Esophagus squamous epithelium (tissue), 5 donors: ENCODE measurements at regions not wholly inside any gene's neighbourhood (a gene's known extent, or its start where the extent isn't known, plus 50 kb on each side); places are given as distances from the start of the nearest gene placed in this dataset.
A peak's percentile ranks its signal among the peaks of the same experiment; 100 is the strongest.

Experiments
- DNase-seq: peaks from one replicate; lab custom pipeline; 2025; lab: John Stamatoyannopoulos, UW
- H3K27ac ChIP-seq, 4 donors: fragments of 200-600 bp; sonication (generic); one replicate each; pipeline ENCODE4 v1.5.1; 2016 to 2019; ENCODE audit warnings: mild to moderate bottlenecking in 1 of 4
- H3K27me3 ChIP-seq, 4 donors: fragments of 200-600 bp; sonication (generic); 1 replicate in 3 of 4; 2 replicates in 1 of 4; pipeline versions ENCODE4 v1.5.1 to v1.6.0; 2017 to 2021; ENCODE audit warnings: antibody characterized with exemption in 1 of 4
- H3K36me3 ChIP-seq, 3 donors: fragments of 200-600 bp; sonication (generic); one replicate each; pipeline ENCODE4 v1.5.1; 2016 to 2019
- H3K4me1 ChIP-seq, 3 donors: fragments of 200-600 bp; sonication (generic); one replicate each; pipeline ENCODE4 v1.5.1; 2017 to 2019
- H3K4me3 ChIP-seq, 4 donors: fragments of 200-600 bp; sonication (generic); 1 replicate in 3 of 4; 2 replicates in 1 of 4; pipeline ENCODE4 v1.5.1; 2016 to 2019; ENCODE audit warnings: mild to moderate bottlenecking in 2 of 4, moderate library complexity in 1 of 4
- H3K9me3 ChIP-seq, 3 donors: fragments of 200-600 bp; sonication (generic); one replicate each; pipeline ENCODE4 v1.5.1; 2016 to 2019
- POLR2A ChIP-seq, 4 donors: fragments of 450-650 bp; IDR thresholded peaks; one replicate each; pipeline ENCODE4 v1.6.1; 2017; ENCODE audit warnings: antibody characterized with exemption in 4 of 4, mild to moderate bottlenecking in 4 of 4, moderate library complexity in 3 of 4
- WGBS, 2 donors: methylation state at CpG; one replicate each; pipeline ENCODE4 v1.1.5; 2018; 5-methylcytosine and 5-hydroxymethylcytosine counted together
- intact Hi-C: fragments of 100-400 bp; cut with DNase I; formaldehyde crosslinking; loops from one replicate; pipeline ENCODE4 v1.15.0; 2022
- TF ChIP-seq, protein P1 (sequence below), 6 experiments: fragments of 450-650 bp in 4 of 6; fragments of 200-600 bp in 2 of 6; sonication (generic) in 2 of 6; IDR thresholded peaks; one replicate each; pipeline ENCODE4 v1.5.1; 2016 to 2019; ENCODE audit warnings: antibody characterized with exemption in 6 of 6, mild to moderate bottlenecking in 4 of 6, moderate library complexity in 4 of 6
- donor health status: DM: yes; HTN: yes; CAD: no.

DNA sequence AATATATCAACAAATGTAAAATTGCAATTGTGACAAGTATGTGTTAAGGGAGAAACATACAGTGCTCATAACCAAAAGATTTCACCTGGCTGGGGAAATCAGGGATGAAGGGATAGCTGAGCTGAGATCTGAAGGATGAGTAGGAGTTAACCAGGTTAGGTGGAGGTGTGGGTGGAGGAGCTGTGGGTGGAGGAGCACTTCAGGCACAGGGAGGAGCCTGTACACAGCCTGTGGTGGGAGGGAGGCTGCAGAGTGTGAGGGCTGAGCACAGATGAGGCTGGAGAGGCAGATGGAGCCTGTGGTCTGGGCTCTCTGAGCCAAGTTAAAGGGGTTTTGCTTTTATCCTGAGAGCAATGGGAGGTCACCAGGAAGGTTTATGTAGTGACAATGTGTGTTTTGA is 111.9 kb downstream of the XCL2 start:
- H3K36me3 ChIP-seq: no peaks in the 10 kb centered on the region
- no peak for DNase-seq
- TF ChIP-seq, protein P1, sequence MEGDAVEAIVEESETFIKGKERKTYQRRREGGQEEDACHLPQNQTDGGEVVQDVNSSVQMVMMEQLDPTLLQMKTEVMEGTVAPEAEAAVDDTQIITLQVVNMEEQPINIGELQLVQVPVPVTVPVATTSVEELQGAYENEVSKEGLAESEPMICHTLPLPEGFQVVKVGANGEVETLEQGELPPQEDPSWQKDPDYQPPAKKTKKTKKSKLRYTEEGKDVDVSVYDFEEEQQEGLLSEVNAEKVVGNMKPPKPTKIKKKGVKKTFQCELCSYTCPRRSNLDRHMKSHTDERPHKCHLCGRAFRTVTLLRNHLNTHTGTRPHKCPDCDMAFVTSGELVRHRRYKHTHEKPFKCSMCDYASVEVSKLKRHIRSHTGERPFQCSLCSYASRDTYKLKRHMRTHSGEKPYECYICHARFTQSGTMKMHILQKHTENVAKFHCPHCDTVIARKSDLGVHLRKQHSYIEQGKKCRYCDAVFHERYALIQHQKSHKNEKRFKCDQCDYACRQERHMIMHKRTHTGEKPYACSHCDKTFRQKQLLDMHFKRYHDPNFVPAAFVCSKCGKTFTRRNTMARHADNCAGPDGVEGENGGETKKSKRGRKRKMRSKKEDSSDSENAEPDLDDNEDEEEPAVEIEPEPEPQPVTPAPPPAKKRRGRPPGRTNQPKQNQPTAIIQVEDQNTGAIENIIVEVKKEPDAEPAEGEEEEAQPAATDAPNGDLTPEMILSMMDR (IDR thresholded peaks at IDR 0.05): no peak
- no peak for TF ChIP-seq POLR2A (IDR thresholded peaks at IDR 0.05)
- H3K9me3 ChIP-seq: no peaks in the 10 kb centered on the region
- intact Hi-C loops: loop anchor here (10.0 kb wide), 1 partner anchor 153 kb away; no protein-coding TSS in a partner anchor
- no peaks in the 10 kb centered on the region for H3K27me3 ChIP-seq
- peaks cover 0 to 27% (median 3%) of the 10 kb centered on the region in 3 donors for H3K4me1 ChIP-seq
- H3K4me3 ChIP-seq: no peak overlapping the region
- no peak overlapping the region for H3K27ac ChIP-seq

DNA sequence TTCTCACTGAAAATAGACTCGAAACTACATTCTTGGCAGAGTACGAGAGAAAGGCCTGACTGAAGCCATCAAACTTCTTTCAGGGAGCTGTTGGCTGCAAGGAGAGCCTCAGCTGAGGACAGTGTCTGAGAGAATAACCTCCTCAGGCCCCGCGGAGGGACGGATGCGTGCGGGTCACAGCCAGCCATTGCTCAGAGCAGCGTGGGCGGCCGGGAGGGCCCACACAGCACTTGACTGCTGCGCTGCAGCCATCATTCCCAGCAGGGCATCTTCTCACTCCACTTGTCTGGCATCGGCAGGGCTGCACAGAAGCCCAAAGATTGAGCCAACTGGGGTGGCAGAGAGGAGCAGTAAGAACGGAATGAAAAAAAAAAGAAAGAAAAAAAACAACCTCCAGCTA is 113.5 kb downstream of the XCL2 start:
- WGBS, 2 donors: 70 to 81% methylated on average over 12 to 13 of the region's 13 CpGs
- DNase-seq: no peak
- Histone ChIP-seq H3K36me3 (no peaks in the 10 kb centered on the region), H3K27me3 (no peaks in the 10 kb centered on the region), H3K9me3 (no peaks in the 10 kb centered on the region), H3K27ac (no peak overlapping the region), H3K4me1 (peaks cover 0 to 31% (median 3%) of the 10 kb centered on the region in 3 donors), H3K4me3 (no peak overlapping the region)
- TF ChIP-seq POLR2A (IDR thresholded peaks at IDR 0.05): no peak
- TF ChIP-seq, protein P1 (IDR thresholded peaks at IDR 0.05): no peak
- intact Hi-C loops: loop anchor here (10.0 kb wide), 1 partner anchor 154 kb away; no protein-coding TSS in a partner anchor

DNA sequence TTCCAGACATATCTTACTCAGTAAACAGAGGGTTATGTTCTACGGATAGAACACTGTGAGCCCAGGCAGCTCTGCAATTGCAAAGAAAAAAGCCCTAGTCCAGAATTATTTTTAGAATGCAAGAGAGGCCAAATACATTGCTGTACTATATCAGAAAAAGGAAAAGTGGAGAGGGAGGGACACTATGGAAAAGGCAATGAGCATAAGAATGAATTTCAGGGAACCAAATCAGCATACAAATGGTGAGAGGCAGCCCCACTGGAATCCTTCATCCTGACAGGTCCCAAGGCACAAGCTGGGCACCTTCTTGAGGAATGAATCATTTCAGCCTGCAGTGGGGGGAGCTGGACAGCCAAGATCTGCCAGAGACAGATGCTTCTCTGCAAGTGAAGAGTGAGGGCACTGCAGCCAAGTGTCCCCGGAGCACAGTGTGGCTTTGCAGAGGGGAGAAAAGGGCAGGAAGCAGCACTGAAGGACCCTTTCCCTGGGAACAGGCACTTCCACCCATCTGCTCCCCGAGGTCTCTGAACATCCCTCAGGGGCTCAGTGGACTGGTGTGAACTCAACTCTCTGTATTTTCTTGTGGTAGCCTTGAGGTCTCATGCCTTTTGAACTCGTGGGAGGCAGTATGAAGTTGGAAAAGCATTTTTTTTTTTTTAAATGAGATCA is 115.6 kb downstream of the XCL2 start:
- DNase-seq: no peak
- TF ChIP-seq POLR2A (IDR thresholded peaks at IDR 0.05): no peak
- TF ChIP-seq, protein P1 (IDR thresholded peaks at IDR 0.05): no peak
- intact Hi-C loops: no loop called here
- Histone ChIP-seq H3K4me3 (no peak overlapping the region), H3K9me3 (no peaks in the 10 kb centered on the region), H3K27me3 (no peaks in the 10 kb centered on the region), H3K36me3 (no peaks in the 10 kb centered on the region), H3K27ac (peak overlapping the region in 2 of 4 donors; percentile 53 to 58), H3K4me1 (peaks cover 0 to 31% (median 3%) of the 10 kb centered on the region in 3 donors)
- 43 to 58% methylated on average over 3 to 4 of the region's 4 CpGs for WGBS, 2 donors

DNA sequence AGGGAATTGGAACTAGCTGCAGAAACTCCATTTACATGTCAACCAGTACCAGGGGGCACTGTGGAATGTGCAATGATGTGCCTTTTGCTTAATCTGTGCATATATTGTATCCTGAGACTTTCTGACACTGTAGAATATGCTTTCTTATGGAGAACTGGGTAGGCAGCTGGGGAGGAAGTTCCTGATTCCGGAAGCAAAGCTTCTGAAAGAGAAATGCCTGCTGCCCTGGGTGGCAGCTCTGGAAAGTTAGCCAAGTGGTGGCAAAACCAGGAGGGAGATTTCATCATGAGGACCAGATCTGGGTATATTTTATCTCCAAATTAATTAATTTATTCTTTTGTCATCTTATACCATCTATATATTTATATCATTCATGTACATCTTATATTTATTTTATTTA is 116.7 kb downstream of the XCL2 start:
- no peak overlapping the region for H3K27ac ChIP-seq
- no peaks in the 10 kb centered on the region for H3K27me3 ChIP-seq
- DNase-seq: no peak
- no peaks in the 10 kb centered on the region for H3K36me3 ChIP-seq
- TF ChIP-seq, protein P1 (IDR thresholded peaks at IDR 0.05): no peak
- no peak for TF ChIP-seq POLR2A (IDR thresholded peaks at IDR 0.05)
- WGBS, 2 donors: 57 to 68% methylated on average over 1 of the region's 1 CpG
- intact Hi-C loops: no loop called here
- H3K4me1 ChIP-seq: peaks cover 0 to 31% (median 3%) of the 10 kb centered on the region in 3 donors
- H3K4me3 ChIP-seq: no peak overlapping the region
- H3K9me3 ChIP-seq: no peaks in the 10 kb centered on the region

DNA sequence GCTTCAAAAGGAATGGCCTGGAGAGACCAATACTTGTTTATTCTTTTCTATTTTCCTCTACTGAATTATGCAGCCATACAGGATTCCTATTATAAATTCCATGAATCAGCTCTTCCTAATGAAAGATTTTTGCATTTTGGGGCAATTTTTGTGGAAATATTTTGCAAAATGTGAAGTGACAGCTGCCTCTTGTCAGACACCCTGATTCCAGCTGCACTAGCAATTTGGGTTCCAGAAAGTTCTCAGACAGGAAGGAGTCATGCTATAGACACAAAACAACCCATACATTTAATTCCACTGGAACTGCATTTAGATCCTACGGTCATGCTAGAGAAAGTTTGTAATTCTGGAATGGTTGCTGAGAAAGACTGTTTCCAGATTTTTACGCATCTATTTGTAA is 119.5 kb downstream of the XCL2 start:
- Histone ChIP-seq H3K36me3 (no peaks in the 10 kb centered on the region), H3K27ac (no peak overlapping the region), H3K27me3 (no peaks in the 10 kb centered on the region), H3K9me3 (no peaks in the 10 kb centered on the region), H3K4me1 (peaks cover 0 to 17% (median 3%) of the 10 kb centered on the region in 3 donors), H3K4me3 (no peak overlapping the region)
- no peak for DNase-seq
- 74 to 85% methylated on average over 2 of the region's 2 CpGs for WGBS, 2 donors
- no peak for TF ChIP-seq POLR2A (IDR thresholded peaks at IDR 0.05)
- TF ChIP-seq, protein P1 (IDR thresholded peaks at IDR 0.05): no peak
- intact Hi-C loops: no loop called here
